Ovary (tissue), 3 donors: ENCODE measurements at regions not wholly inside any gene's neighbourhood (a gene's known extent, or its start where the extent isn't known, plus 50 kb on each side); places are given as distances from the start of the nearest gene placed in this dataset.

ENCODE experiments used
- EP300 ChIP-seq: sonication (generic); formaldehyde crosslinking; IDR thresholded peaks from one replicate; pipeline ENCODE4 v1.6.1; 2017; ENCODE audit warnings: antibody characterized with exemption
- POLR2A ChIP-seq: fragments of 450-650 bp; IDR thresholded peaks from one replicate; pipeline ENCODE4 v1.6.1; 2017; ENCODE audit warnings: antibody characterized with exemption, mild to moderate bottlenecking, moderate library complexity
- TF ChIP-seq, protein P1 (sequence below), 3 donors: fragments of 450-650 bp in 2 of 3; fragments of 200-600 bp in 1 of 3; IDR thresholded peaks; one replicate each; pipeline versions ENCODE4 v1.5.1 to v1.8.0; 2016 to 2022; ENCODE audit warnings: antibody characterized with exemption in 3 of 3, mild to moderate bottlenecking in 1 of 3
- donor health status: DM: no; HTN: no; CAD: no.

DNA sequence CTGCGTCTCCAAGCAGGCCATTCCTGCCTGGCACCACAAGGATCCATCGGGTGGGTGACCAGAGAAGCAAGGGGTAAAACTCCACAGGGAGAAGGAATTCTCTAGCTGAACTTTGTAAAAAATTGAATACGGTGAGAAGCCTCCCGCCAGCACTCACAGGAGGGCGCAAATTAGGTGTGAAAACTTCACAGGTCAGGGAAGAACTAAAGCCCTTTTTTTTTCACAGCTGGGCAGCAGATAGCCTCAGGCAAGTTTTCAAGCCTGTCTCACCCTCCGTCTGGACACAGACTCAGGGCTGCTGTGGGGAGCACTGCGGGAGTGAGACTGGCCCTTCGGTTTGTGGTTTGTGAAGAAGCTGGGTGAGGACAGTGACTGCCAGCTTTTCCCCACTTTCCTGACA is 224.1 kb upstream of the FGF16 start:
- TF ChIP-seq, protein P1, sequence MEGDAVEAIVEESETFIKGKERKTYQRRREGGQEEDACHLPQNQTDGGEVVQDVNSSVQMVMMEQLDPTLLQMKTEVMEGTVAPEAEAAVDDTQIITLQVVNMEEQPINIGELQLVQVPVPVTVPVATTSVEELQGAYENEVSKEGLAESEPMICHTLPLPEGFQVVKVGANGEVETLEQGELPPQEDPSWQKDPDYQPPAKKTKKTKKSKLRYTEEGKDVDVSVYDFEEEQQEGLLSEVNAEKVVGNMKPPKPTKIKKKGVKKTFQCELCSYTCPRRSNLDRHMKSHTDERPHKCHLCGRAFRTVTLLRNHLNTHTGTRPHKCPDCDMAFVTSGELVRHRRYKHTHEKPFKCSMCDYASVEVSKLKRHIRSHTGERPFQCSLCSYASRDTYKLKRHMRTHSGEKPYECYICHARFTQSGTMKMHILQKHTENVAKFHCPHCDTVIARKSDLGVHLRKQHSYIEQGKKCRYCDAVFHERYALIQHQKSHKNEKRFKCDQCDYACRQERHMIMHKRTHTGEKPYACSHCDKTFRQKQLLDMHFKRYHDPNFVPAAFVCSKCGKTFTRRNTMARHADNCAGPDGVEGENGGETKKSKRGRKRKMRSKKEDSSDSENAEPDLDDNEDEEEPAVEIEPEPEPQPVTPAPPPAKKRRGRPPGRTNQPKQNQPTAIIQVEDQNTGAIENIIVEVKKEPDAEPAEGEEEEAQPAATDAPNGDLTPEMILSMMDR (IDR thresholded peaks at IDR 0.05), result no peak
- no peak for TF ChIP-seq EP300
- no peak for TF ChIP-seq POLR2A
